Umbilical cord (tissue), 1 donor: ENCODE measurements at regions not wholly inside any gene's neighbourhood (a gene's known extent, or its start where the extent isn't known, plus 50 kb on each side); places are given as distances from the start of the nearest gene placed in this dataset.
A peak's percentile ranks its signal among the peaks of the same experiment; 100 is the strongest.
"Not testable (repeated sequence)": the region's sequence is repeated elsewhere in the genome, so short reads cannot be mapped to it uniquely, and the experiment has no call there.

Experiments used
- DNase-seq: peaks from one replicate; pipeline ENCODE4 v3.0.0-alpha.2; 2015; ENCODE audit warnings: low spot score

DNA sequence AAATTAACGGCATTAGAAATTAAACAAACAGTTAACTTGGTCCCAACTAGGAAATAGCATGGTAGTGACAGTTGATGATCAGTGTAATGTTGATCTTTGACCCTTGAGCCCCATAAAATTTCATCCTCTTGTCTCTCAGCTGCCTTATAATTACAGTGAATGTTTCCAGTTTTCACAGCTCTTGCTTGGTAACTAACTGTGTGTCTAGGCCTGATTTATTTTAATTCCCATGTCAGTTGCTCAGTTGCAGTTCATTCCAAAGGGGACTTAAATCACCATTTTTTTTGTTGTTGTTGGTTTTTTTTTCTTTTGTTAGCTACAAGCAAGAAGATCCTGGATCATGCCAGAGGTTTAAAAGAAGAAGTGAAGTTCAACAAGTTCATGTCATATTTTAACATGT, 1883.7 kb upstream of the FLRT2 start:
- no peak for DNase-seq

GRCh38 chr14:83660597-83660996, 1869.3 kb upstream of the FLRT2 start:
- DNase-seq: no peak

DNA sequence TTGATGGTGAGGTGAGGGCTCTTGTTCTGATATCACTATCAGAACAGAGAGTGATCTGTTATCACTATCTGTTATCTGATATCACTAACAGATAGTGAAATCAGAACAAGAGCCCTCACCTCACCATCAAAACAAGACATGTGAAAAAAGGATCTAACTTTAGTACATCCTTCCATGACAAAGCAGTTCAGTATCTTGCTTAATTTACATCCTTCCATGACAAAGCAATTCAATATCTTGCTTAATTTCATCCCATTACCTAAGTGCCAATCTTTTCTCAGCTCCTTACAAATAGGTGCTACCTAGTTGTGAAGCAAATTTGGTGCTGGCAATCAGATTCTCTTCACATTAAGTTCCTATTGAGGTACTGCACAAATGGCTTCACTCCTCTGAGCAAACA, 1865.6 kb upstream of the FLRT2 start:
- DNase-seq: no peak

DNA sequence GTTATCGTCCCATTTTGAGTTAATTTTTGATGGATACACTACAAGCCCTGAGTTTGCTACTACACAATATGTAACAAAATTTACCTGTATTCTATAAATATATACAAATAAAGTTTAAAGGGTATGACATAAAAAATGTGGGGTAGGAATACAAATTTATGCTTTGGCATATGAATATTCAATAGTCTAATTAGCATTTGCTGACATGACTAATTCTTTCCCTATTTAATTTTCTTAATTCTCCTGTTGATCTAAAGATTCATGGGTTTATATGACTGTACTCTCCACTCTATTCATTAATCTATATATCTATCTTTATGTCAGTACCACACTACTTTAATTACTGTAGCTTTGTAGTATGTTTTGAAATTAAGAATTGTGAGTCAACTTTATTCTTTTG, 1840.7 kb upstream of the FLRT2 start:
- DNase-seq: no peak

- DNase-seq: no peak
Measured at GRCh38 chr14:83697099-83697498, 1832.8 kb upstream of the FLRT2 start.

- no peak for DNase-seq
Measured at GRCh38 chr14:83702619-83703018, 1827.3 kb upstream of the FLRT2 start.

DNA sequence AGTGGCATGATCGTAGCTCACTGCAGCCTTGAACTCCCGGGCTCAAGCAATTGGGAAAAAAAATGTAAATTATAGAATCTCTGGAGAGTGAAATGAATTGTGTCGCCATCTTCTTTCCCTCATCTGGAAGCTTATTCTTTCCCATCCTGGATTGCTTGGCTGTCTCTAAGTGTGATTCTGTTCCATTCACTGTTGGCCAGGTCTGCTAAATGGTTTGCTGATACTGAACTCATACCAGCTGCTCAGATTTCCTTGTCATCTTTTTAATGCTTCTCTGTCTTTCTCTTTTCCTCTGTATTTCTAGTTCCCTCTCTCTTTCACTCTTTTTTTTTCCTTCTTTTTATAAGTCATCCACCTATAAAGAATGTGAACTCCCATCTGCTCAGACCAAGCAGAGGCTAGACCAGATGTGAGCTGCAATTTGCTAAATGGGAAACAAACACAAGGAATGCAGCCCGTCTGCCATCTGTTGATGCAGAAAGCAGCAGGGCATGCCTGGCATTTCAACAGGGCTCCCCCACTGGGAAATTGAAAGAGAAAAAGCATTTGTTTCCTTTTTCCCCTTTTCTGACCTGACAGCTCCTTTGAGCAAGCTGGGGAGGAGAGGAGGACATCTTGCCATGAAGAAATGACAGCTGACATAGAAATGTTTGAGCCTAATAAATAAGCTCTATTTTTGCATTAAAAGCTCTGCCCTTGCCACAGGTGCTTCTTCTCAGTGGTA, 1823.6 kb upstream of the FLRT2 start:
- no peak for DNase-seq

- DNase-seq: no peak
Measured at GRCh38 chr14:83707056-83707455, 1822.9 kb upstream of the FLRT2 start.

DNA sequence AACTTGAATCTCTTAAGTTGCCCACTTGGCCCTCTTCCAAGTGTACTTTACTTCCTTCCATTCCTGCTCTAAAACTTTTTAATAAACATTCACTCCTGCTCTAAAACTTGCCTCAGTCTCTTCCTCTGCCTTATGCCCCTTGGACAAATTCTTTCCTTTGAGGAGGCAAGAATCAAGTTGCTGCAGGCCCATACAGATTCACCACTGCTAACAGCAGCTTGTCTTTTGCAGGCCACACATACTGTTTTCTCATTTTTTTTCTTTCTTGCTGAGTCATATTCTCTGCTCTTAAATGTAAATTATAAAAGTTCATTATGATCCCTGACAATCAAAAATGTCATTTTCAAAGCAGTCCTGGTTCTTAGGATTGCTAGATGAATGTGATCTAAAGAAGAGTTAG, 1820.8 kb upstream of the FLRT2 start:
- DNase-seq: no peak

DNA sequence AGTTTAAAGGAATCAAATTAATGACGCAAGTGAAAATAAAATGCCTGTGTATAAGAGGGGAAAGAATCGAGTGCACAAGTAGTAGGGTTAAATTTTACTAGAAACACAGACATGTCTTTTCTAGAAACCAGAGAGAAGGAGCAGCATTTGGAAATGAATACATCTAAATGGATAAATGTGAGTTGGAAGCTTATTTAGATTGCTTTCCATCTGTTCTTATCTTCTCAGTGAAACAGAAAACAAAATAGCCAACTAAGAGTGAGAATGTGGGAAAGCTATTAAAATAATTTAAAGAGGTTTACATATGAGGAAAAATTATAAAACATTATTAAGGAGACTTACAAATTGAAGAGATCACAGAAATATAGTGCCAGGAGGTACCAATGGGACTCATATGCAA, 1818.9 kb upstream of the FLRT2 start:
- DNase-seq: no peak

DNA sequence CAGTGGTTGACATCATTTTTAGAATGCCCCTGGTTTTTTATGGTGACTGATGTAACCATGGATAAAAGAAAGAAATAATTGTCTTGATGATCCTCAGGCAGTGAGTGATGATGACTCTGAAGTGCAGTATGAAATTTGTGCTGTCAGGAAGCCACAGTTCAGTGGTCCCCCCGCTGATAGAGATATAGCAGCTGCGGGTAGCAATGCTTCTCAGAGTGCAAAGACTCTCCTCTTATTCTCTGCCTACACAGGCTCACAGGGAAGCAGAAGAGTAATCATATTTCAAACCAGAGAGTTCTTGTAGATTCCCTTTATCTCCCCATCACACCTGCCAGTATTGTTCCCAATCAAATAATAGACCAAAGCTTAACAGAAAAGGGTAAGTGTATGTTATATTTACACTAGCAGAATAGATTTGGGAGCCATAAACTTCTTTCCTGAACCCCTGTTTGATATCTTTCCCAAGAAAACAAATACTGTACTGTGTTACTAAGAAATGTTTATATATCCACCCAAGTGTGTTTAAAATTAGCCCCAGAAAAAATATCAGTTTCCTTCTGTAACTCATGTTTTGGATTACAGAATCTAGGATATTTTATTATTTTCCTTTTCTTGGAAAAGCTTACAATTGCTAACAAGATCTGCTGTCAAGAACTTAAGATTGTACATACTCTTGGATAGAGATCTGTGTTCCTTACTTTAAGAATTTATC, 1817.4 kb upstream of the FLRT2 start:
- peak; percentile 12 for DNase-seq

- no peak for DNase-seq
Measured at GRCh38 chr14:83713732-83714131, 1816.2 kb upstream of the FLRT2 start.

- DNase-seq: peak; percentile 97
Measured at GRCh38 chr14:83714151-83714550, 1815.8 kb upstream of the FLRT2 start.

- not testable (repeated sequence) for DNase-seq
Measured at GRCh38 chr14:83719435-83719834, 1810.5 kb upstream of the FLRT2 start.

GRCh38 chr14:83733670-83734069, 1796.3 kb upstream of the FLRT2 start:
- no peak for DNase-seq

DNA sequence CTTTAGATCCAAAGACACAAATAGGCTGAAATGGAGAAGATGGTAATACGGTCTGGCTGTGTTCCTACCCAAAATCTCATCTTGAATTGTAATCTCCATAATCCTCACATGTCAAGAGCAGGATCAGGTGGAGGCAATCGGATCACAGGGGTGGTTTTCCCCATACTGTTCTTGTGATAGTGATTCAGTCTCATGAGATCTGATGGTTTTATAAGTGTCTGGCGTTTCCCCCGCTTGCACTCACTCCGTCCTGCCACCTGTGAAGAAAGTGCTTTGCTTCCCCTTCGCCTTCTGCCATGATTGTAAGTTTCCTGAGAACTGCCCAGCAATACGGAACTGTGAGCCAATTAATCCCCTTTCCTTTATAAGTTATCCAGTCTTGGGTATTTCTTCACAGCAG, 1795.5 kb upstream of the FLRT2 start:
- no peak for DNase-seq

- no peak for DNase-seq
Measured at GRCh38 chr14:83741269-83741668, 1788.7 kb upstream of the FLRT2 start.

DNA sequence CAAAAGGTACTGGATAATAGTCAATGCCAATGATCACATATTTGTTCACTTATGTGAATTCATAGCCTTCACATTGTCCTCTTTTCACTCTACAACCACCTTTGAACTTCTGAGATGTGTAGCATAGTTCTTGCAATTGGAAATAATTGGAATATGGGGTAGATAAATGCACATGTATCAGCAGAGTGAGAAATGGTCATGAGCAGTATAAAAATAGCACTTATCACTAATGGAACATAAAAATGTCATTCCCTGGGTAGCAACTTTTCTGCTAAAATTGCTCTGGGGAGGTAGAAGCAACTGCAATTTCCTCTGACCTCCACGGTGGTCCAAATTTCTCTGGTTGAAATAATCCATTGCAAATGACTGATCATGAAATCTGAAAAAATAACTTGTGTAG, 1785.7 kb upstream of the FLRT2 start:
- no peak for DNase-seq

DNA sequence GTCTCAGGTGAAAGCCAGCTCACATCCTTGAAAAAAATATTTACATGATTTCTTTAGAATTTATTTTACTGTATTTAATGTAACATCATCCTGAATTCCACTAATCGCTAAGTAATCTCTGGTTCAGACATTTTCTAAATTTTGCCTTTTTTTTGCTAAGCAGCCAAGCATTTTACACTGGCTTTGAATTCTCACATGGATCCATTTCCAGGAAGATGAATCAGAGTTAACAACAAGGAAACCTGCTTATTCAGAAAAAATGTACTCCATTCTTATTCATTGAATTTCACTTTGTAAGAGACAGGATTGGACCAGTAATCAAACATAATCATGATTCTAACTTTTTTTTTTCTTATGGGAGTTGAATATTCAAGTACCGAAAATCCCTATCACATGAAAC, 1785.1 kb upstream of the FLRT2 start:
- no peak for DNase-seq

DNA sequence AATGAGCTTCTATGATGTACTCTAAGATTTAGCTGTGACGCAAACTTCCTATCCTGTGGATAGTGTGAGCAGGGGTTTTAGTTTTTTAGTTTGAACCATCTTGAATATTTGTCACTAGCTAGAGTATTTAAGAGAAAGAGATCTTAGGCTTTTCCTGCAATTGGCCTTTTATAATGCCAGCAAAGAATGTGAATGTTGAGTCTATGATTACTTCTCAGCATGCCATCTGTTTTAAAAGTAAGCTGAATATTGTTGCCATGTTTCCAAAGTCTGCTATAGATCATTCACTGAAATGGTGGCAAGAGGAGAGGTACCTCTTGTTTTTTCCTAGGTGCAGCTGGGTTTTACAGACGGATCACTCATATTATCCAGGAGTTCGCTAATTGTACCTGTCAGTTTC, 1783.6 kb upstream of the FLRT2 start:
- no peak for DNase-seq

GRCh38 chr14:83757916-83758315, 1772.0 kb upstream of the FLRT2 start:
- peak; percentile 54 for DNase-seq

GRCh38 chr14:83764656-83765599, 1765.0 kb upstream of the FLRT2 start:
- DNase-seq: no peak
